ENCODE measurements at regions not wholly inside any gene's neighbourhood (a gene's known extent, or its start where the extent isn't known, plus 50 kb on each side); places are given as distances from the start of the nearest gene placed in this dataset.

GRCh38 chr2:39512941-39513340, 75.9 kb upstream of the MAP4K3 start:
- TF ChIP-seq CTCF (IDR thresholded peaks at IDR 0.05; ENCODE audit: low read length) (no peak), EZH2 (optimal IDR thresholded peaks at IDR 0.05; ENCODE audit: low read depth, low read length) (no peak), EZH2phosphoT487 (IDR thresholded peaks at IDR 0.05; ENCODE audit: low read length) (no peak)
